Right atrium auricular region (tissue), 2 donors: ENCODE measurements at regions not wholly inside any gene's neighbourhood (a gene's known extent, or its start where the extent isn't known, plus 50 kb on each side); places are given as distances from the start of the nearest gene placed in this dataset.

ENCODE experiments used
- DNase-seq: peaks from one replicate; pipeline ENCODE4 v3.0.0-alpha.2; 2019; ENCODE audit warnings: low spot score
- H3K27ac ChIP-seq, 2 donors: fragments of 200-600 bp; sonication (generic); 1 replicate in 1 of 2; 2 replicates in 1 of 2; pipeline ENCODE4 v1.5.1; 2016 to 2019
- H3K27me3 ChIP-seq, 2 donors: fragments of 200-600 bp; sonication (generic); one replicate each; pipeline versions ENCODE4 v1.5.1 to v1.6.0; 2017 to 2019
- H3K36me3 ChIP-seq: fragments of 200-600 bp; sonication (generic); one replicate; pipeline ENCODE4 v1.5.1; 2016
- H3K4me1 ChIP-seq, 2 donors: fragments of 200-600 bp; sonication (generic); one replicate each; pipeline versions ENCODE4 v1.5.1 to v1.6.0; 2017 to 2019
- H3K4me3 ChIP-seq, 2 donors: fragments of 200-600 bp; sonication (generic); 1 replicate in 1 of 2; 2 replicates in 1 of 2; pipeline ENCODE4 v1.5.1; 2017 to 2019; ENCODE audit warnings: mild to moderate bottlenecking in 1 of 2, moderate library complexity in 1 of 2
- H3K9me3 ChIP-seq, 2 donors: fragments of 200-600 bp; sonication (generic); one replicate each; pipeline ENCODE4 v1.5.1; 2019
- CTCF ChIP-seq, 2 donors: fragments of 200-600 bp; sonication (generic); IDR thresholded peaks; one replicate each; pipeline ENCODE4 v1.5.1; 2019; ENCODE audit warnings: antibody characterized with exemption in 2 of 2

- H3K27ac ChIP-seq: no peak overlapping the region
- DNase-seq: no peak
- no peak for TF ChIP-seq CTCF (IDR thresholded peaks at IDR 0.05)
- no peaks in the 10 kb centered on the region for H3K4me1 ChIP-seq
- H3K36me3 ChIP-seq: no peaks in the 10 kb centered on the region
- no peaks in the 10 kb centered on the region for H3K9me3 ChIP-seq
- H3K27me3 ChIP-seq: no peaks in the 10 kb centered on the region
- no peak overlapping the region for H3K4me3 ChIP-seq
These were observed 380.6 kb upstream of the RBMS3 start for GRCh38 chr3:28900301-28900700.

GRCh38 chr3:28901018-28901417 lies 379.9 kb upstream of the RBMS3 start:
- no peaks in the 10 kb centered on the region for H3K27me3 ChIP-seq
- no peak for DNase-seq
- H3K27ac ChIP-seq: no peak overlapping the region
- no peaks in the 10 kb centered on the region for H3K9me3 ChIP-seq
- no peaks in the 10 kb centered on the region for H3K4me1 ChIP-seq
- TF ChIP-seq CTCF (IDR thresholded peaks at IDR 0.05): no peak
- H3K4me3 ChIP-seq: no peak overlapping the region
- no peaks in the 10 kb centered on the region for H3K36me3 ChIP-seq

GRCh38 chr3:28903171-28903601 lies 377.7 kb upstream of the RBMS3 start:
- no peak for DNase-seq
- H3K27ac ChIP-seq: no peak overlapping the region
- TF ChIP-seq CTCF (IDR thresholded peaks at IDR 0.05): no peak

GRCh38 chr3:28905798-28906197 lies 375.1 kb upstream of the RBMS3 start:
- Histone ChIP-seq H3K27ac (no peak overlapping the region), H3K4me3 (no peak overlapping the region), H3K27me3 (no peaks in the 10 kb centered on the region), H3K36me3 (no peaks in the 10 kb centered on the region), H3K4me1 (no peaks in the 10 kb centered on the region), H3K9me3 (no peaks in the 10 kb centered on the region)
- no peak for TF ChIP-seq CTCF (IDR thresholded peaks at IDR 0.05)
- DNase-seq: no peak

More at GRCh38 chr3:28903171-28903601, 377.7 kb upstream of the RBMS3 start:
- Histone ChIP-seq H3K9me3 (no peaks in the 10 kb centered on the region), H3K4me1 (no peaks in the 10 kb centered on the region), H3K4me3 (no peak overlapping the region), H3K27me3 (no peaks in the 10 kb centered on the region), H3K36me3 (no peaks in the 10 kb centered on the region)

GRCh38 chr3:28906561-28907310 lies 374.1 kb upstream of the RBMS3 start:
- no peak for TF ChIP-seq CTCF (IDR thresholded peaks at IDR 0.05)
- no peaks in the 10 kb centered on the region for H3K36me3 ChIP-seq
- H3K4me3 ChIP-seq: no peak overlapping the region
- DNase-seq: no peak
- no peaks in the 10 kb centered on the region for H3K27me3 ChIP-seq
- no peak overlapping the region for H3K27ac ChIP-seq
- H3K4me1 ChIP-seq: no peaks in the 10 kb centered on the region
- H3K9me3 ChIP-seq: no peaks in the 10 kb centered on the region

- Histone ChIP-seq H3K9me3 (no peaks in the 10 kb centered on the region), H3K4me3 (no peak overlapping the region), H3K36me3 (no peaks in the 10 kb centered on the region), H3K27ac (no peak overlapping the region), H3K4me1 (no peaks in the 10 kb centered on the region), H3K27me3 (no peaks in the 10 kb centered on the region)
- no peak for TF ChIP-seq CTCF (IDR thresholded peaks at IDR 0.05)
- no peak for DNase-seq
These were observed 373.3 kb upstream of the RBMS3 start for GRCh38 chr3:28907616-28908015.
